ENCODE measurements at regions not wholly inside any gene's neighbourhood (a gene's known extent, or its start where the extent isn't known, plus 50 kb on each side); places are given as distances from the start of the nearest gene placed in this dataset.
"Not testable (repeated sequence)": the region's sequence is repeated elsewhere in the genome, so short reads cannot be mapped to it uniquely, and the experiment has no call there.

GRCh38 chr5:30152431-30152830 lies 1041.1 kb upstream of the CDH6 start:
- DNase-seq = no peak

- DNase-seq = no peak
Observed at GRCh38 chr5:30150231-30150630, 1043.3 kb upstream of the CDH6 start.

- no peak for DNase-seq
Observed at GRCh38 chr5:30149526-30149925, 1044.0 kb upstream of the CDH6 start.

- DNase-seq = no peak
Observed at GRCh38 chr5:30147976-30148375, 1045.5 kb upstream of the CDH6 start.

- DNase-seq = not testable (repeated sequence)
Observed at GRCh38 chr5:30144059-30144458, 1049.4 kb upstream of the CDH6 start.

- no peak for DNase-seq
Observed at GRCh38 chr5:30142432-30142831, 1051.1 kb upstream of the CDH6 start.

- no peak for DNase-seq
Observed at GRCh38 chr5:30121043-30121442, 1072.4 kb upstream of the CDH6 start.

- DNase-seq = no peak
Observed at GRCh38 chr5:30117135-30117534, 1076.4 kb upstream of the CDH6 start.

- DNase-seq = no peak
Observed at GRCh38 chr5:30113542-30113941, 1079.9 kb upstream of the CDH6 start.

- DNase-seq = no peak
Observed at GRCh38 chr5:30112867-30113266, 1080.6 kb upstream of the CDH6 start.

GRCh38 chr5:30108051-30108450 lies 1085.4 kb upstream of the CDH6 start:
- DNase-seq = peak; percentile 7

- DNase-seq = no peak
Observed at GRCh38 chr5:30106596-30106995, 1086.9 kb upstream of the CDH6 start.

- DNase-seq = no peak
Observed at GRCh38 chr5:30104872-30105596, 1088.5 kb upstream of the CDH6 start.

GRCh38 chr5:30103452-30104202 lies 1089.9 kb upstream of the CDH6 start:
- no peak for DNase-seq

- DNase-seq = no peak
Observed at GRCh38 chr5:30103052-30103451, 1090.4 kb upstream of the CDH6 start.

GRCh38 chr5:30102185-30102584 lies 1091.3 kb upstream of the CDH6 start:
- no peak for DNase-seq

GRCh38 chr5:30100929-30101328 lies 1092.6 kb upstream of the CDH6 start:
- DNase-seq = no peak

- no peak for DNase-seq
Observed at GRCh38 chr5:30100148-30100713, 1093.3 kb upstream of the CDH6 start.

- no peak for DNase-seq
Observed at GRCh38 chr5:30099634-30100033, 1093.9 kb upstream of the CDH6 start.

GRCh38 chr5:30098940-30099339 lies 1094.5 kb upstream of the CDH6 start:
- DNase-seq = no peak

GRCh38 chr5:30092548-30092947 lies 1100.9 kb upstream of the CDH6 start:
- no peak for DNase-seq

GRCh38 chr5:30069441-30070263 lies 1123.8 kb upstream of the CDH6 start:
- DNase-seq = no peak
